H54 (cell line): ENCODE measurements at regions not wholly inside any gene's neighbourhood (a gene's known extent, or its start where the extent isn't known, plus 50 kb on each side); places are given as distances from the start of the nearest gene placed in this dataset.
A peak's percentile ranks its signal among the peaks of the same experiment; 100 is the strongest.

Source experiments
- DNase-seq: peaks from one replicate; pipeline ENCODE4 v3.0.0; 2011; ENCODE audit warnings: low spot score, mixed read lengths; ENCODE audit not compliant: insufficient read length
- FAIRE-seq: peaks from 3 replicates; lab custom pipeline; 2011; peaks lifted over from hg19 to GRCh38; lab: Jason Lieb, UNC
- POLR2A ChIP-seq: IDR thresholded peaks from 2 replicates; pipeline ENCODE4 v1.6.1; 2011; ENCODE audit warnings: low read depth, mild to moderate bottlenecking, low read length

DNA sequence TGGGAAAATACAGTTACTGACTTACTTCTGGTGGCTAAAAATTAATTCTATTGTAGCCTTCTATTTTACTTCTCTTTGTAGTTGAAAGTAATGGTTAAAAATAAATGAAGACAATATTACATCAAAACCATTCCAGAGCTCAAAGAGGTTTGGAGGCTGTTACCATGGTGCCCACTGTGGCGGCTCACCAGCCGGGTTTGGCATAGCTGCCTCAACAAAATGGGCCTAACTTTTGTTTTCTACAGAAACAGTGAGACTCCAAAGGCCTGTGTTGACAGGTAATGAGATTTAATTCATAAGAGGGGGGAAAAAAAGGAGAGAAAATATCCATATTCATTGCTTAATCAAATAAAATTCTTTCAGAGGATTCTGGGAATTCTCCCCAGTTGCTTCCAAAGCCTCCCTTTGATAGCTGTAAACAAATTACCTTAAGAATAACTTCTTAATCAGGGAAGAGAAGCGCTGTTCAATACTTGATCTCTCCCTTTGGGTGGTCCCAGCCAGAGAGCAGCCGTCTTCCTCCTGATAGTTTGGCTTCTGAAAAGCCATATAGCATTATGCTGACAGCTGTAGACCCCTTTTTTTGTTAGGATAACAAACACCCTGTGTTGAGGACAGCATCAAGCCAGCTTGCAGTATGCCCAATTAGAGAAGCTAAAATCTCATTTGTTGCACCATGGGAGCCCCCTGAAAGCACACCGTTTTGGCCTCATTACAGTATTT lies 266.8 kb downstream of the NEDD1 start:
- no peak for TF ChIP-seq POLR2A
- no peak for DNase-seq
- FAIRE-seq = no peak

DNA sequence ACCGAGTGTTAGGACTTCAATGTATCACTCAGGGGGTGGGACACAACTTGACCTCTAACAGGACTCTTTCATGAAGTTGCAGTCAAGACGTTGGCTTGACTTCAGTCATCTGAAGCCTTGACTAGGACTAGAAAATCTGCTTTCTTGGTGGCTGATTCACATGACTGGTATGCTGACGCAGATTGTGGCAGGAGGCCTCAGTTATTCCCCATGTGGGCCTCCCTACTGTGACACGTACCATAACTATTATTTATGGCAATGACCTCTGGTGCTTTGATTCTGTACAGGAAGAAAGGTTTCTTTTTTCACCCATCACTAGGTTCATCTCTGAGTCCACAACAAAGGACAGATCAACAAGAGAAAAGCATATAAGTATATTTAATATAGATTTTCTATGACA lies 270.4 kb downstream of the NEDD1 start:
- FAIRE-seq (no peak), DNase-seq (peak; percentile 4)
- no peak for TF ChIP-seq POLR2A

GRCh38 chr12:97181571-97182265 lies 274.7 kb downstream of the NEDD1 start:
- no peak for FAIRE-seq
- TF ChIP-seq POLR2A = no peak
- DNase-seq = no peak

- TF ChIP-seq POLR2A = no peak
- FAIRE-seq (no peak), DNase-seq (no peak)
Observed at GRCh38 chr12:97182769-97183168, 275.7 kb downstream of the NEDD1 start.

DNA sequence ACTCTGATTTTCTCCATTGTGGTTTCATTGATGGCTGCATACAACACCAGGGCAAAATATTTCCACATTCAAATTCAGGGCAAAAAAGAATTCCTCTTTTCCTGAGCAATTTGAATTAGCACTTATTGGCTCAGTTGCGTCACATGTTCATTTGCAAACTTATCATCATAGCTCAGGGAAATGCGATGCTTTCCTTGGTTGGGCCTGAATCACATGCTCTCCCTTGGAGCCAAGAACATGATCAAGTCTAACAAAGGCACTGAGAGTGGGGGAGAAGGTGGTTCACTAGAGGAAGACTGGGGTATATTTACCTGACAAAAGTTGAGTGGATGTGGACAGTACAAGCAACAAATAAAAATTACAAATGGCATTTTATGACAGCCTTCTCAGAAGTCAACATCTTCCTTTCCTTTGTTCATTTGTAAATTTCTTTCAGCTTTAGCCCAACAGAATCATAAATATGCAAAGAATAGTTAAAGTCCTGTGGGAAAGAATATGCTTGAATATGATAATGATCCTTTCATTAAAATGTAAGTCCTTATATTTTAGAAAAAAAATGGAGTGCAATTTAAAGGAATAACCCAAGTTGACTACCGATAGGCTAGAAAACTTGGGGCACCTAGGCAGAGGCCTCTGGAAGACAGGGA lies 277.2 kb downstream of the NEDD1 start:
- FAIRE-seq (no peak), DNase-seq (no peak)
- no peak for TF ChIP-seq POLR2A

GRCh38 chr12:97185567-97185966 lies 277.0 kb upstream of the RMST start:
- no peak for FAIRE-seq
- TF ChIP-seq POLR2A = no peak
- no peak for DNase-seq

- no peak for DNase-seq
- FAIRE-seq = no peak
- TF ChIP-seq POLR2A = no peak
Observed at GRCh38 chr12:97194546-97194945, 268.1 kb upstream of the RMST start.

DNA sequence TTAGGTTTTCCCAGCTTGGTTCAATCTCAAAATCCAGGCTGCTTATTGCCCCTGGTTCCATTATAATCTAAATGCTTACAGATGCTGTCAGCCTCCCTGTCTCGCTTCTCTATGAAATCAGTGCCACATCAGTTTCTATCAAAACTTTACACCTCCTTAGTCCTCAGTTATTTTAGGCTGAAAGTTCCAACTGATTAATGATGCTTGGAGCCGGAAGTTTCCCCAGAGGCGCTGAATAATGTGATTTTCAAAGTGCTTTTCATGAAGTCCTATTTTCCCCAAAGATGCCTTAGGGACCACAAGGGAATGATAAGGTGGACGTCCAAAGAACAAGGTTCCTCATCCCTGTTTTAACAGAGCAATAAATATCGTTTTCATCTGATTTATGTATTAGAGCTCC lies 262.4 kb upstream of the RMST start:
- no peak for DNase-seq
- FAIRE-seq = no peak
- no peak for TF ChIP-seq POLR2A

GRCh38 chr12:97203408-97203807 lies 259.2 kb upstream of the RMST start:
- FAIRE-seq (no peak), DNase-seq (no peak)
- no peak for TF ChIP-seq POLR2A

- FAIRE-seq (no peak), DNase-seq (no peak)
- TF ChIP-seq POLR2A = no peak
Observed at GRCh38 chr12:97209997-97210396, 252.6 kb upstream of the RMST start.

DNA sequence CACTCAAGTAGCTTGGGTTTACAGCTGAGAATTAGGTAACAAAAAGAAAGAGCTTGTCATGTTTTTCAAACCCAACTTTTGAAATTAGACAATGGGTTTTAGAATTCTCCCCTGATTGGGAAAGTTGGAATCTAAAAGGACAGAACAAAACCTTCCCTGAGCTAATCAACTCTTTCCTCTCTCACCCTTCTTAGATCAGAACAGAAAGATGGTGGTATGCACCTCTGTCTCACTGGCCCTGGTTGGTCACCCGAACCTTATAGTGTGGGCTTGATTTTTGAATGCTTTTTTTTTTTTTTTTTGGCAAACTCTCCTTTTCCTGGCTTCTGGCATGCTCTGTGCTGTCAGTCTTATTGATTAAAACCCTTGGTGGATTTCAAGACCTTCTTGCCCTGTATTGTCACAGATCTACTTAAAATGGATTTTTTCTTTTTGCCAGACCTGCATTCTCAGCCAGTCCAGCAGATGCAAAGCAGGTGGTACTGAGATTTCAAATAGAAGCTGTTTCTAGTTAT lies 251.1 kb upstream of the RMST start:
- DNase-seq (no peak), FAIRE-seq (no peak)
- TF ChIP-seq POLR2A = no peak

DNA sequence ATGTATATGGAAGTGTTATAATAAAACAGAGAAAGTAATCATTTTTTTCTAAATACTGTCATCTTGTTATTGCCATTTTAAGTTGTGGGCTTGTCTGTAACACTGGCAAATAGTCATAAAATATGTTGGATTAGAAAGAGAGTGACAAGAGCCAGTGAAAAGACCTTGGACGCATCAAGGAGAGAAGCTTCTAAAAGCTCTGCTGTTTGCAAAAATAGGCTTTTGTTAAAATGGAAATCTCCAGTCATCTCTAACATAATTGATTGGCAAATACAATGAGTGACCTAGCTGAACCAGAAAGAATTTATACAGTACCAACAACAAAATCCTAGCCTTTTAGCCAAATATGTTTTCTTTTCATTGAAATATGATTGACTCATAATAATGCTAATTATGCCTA lies 245.8 kb upstream of the RMST start:
- no peak for DNase-seq
- TF ChIP-seq POLR2A = no peak
- no peak for FAIRE-seq

GRCh38 chr12:97222391-97222790 lies 240.2 kb upstream of the RMST start:
- DNase-seq (no peak), FAIRE-seq (no peak)
- TF ChIP-seq POLR2A = no peak

GRCh38 chr12:97223419-97223818 lies 239.2 kb upstream of the RMST start:
- DNase-seq = no peak
- FAIRE-seq = no peak
- TF ChIP-seq POLR2A = no peak
